ENCODE measurements at regions not wholly inside any gene's neighbourhood (a gene's known extent, or its start where the extent isn't known, plus 50 kb on each side); places are given as distances from the start of the nearest gene placed in this dataset.

GRCh38 chr7:131011976-131012375 is 278.0 kb upstream of the KLF14 start:
- Mint-ChIP-seq H3K9me3 (ENCODE audit: unreplicated experiment) (no peaks in the 10 kb centered on the region), H3K27ac (ENCODE audit: unreplicated experiment) (no peak overlapping the region), H3K4me3 (ENCODE audit: unreplicated experiment) (no peak overlapping the region), H3K4me1 (ENCODE audit: low read depth, unreplicated experiment) (no peaks in the 10 kb centered on the region), H3K27me3 (ENCODE audit: insufficient read depth, unreplicated experiment) (no peaks in the 10 kb centered on the region), H3K36me3 (ENCODE audit: insufficient read depth, unreplicated experiment) (no peaks in the 10 kb centered on the region)
- no peak for TF ChIP-seq CTCF (IDR thresholded peaks at IDR 0.05; ENCODE audit: insufficient read depth in 1 of 2, low read depth in 1 of 2, low read length in 1 of 2, severe bottlenecking in 1 of 2, unreplicated experiment in 1 of 2)
- Histone ChIP-seq H3K36me3 (ENCODE audit: control insufficient read depth, insufficient read depth, low read length) (no peaks in the 10 kb centered on the region), H3K4me1 (peaks cover 12% of the 10 kb centered on the region; the same call in 1 of the 2 replicates), H3K4me3 (ENCODE audit: low read depth, low read length) (no peak overlapping the region), H3K27me3 (replicated peaks; ENCODE audit: control insufficient read depth, insufficient read depth, low read length) (no peaks in the 10 kb centered on the region), H3K9me3 (no peaks in the 10 kb centered on the region)
- POLR2A ChIA-PET, result no interaction called here
- no peak for DNase-seq
- CTCF ChIA-PET, result no interaction called here
- BruUV-seq (replicated peaks), result no TSS peak
- intact Hi-C loops (cut with micrococcal nuclease; ENCODE audit: unreplicated experiment), result no loop called here

- Mint-ChIP-seq H3K4me3 (ENCODE audit: unreplicated experiment) (no peak overlapping the region), H3K27ac (ENCODE audit: unreplicated experiment) (no peak overlapping the region), H3K36me3 (ENCODE audit: insufficient read depth, unreplicated experiment) (no peaks in the 10 kb centered on the region), H3K9me3 (ENCODE audit: unreplicated experiment) (no peaks in the 10 kb centered on the region), H3K27me3 (ENCODE audit: insufficient read depth, unreplicated experiment) (no peaks in the 10 kb centered on the region), H3K4me1 (ENCODE audit: low read depth, unreplicated experiment) (no peaks in the 10 kb centered on the region)
- no peak for TF ChIP-seq CTCF (IDR thresholded peaks at IDR 0.05; ENCODE audit: insufficient read depth in 1 of 2, low read depth in 1 of 2, low read length in 1 of 2, severe bottlenecking in 1 of 2, unreplicated experiment in 1 of 2)
- Histone ChIP-seq H3K4me1 (peaks cover 6% of the 10 kb centered on the region; the same call in 1 of the 2 replicates), H3K9me3 (no peaks in the 10 kb centered on the region), H3K27me3 (replicated peaks; ENCODE audit: control insufficient read depth, insufficient read depth, low read length) (no peaks in the 10 kb centered on the region), H3K4me3 (ENCODE audit: low read depth, low read length) (no peak overlapping the region), H3K36me3 (ENCODE audit: control insufficient read depth, insufficient read depth, low read length) (no peaks in the 10 kb centered on the region)
- ChIA-PET CTCF (no interaction called here), POLR2A (no interaction called here)
- DNase-seq, result no peak
- intact Hi-C loops (cut with micrococcal nuclease; ENCODE audit: unreplicated experiment), result no loop called here
- no TSS peak for BruUV-seq (replicated peaks)
Observed at GRCh38 chr7:131012477-131013031, 278.5 kb upstream of the KLF14 start.

- Histone ChIP-seq H3K4me3 (ENCODE audit: low read depth, low read length) (no peak overlapping the region), H3K27me3 (replicated peaks; ENCODE audit: control insufficient read depth, insufficient read depth, low read length) (no peaks in the 10 kb centered on the region), H3K36me3 (ENCODE audit: control insufficient read depth, insufficient read depth, low read length) (no peaks in the 10 kb centered on the region), H3K9me3 (no peaks in the 10 kb centered on the region), H3K4me1 (peaks cover 4% of the 10 kb centered on the region; the same call in 1 of the 2 replicates)
- Mint-ChIP-seq H3K9me3 (ENCODE audit: unreplicated experiment) (no peaks in the 10 kb centered on the region), H3K4me1 (ENCODE audit: low read depth, unreplicated experiment) (no peaks in the 10 kb centered on the region), H3K27me3 (ENCODE audit: insufficient read depth, unreplicated experiment) (no peaks in the 10 kb centered on the region), H3K4me3 (ENCODE audit: unreplicated experiment) (no peak overlapping the region), H3K27ac (ENCODE audit: unreplicated experiment) (no peak overlapping the region), H3K36me3 (ENCODE audit: insufficient read depth, unreplicated experiment) (no peaks in the 10 kb centered on the region)
- intact Hi-C loops (cut with micrococcal nuclease; ENCODE audit: unreplicated experiment), result no loop called here
- ChIA-PET CTCF (interaction anchor here (0.6 kb wide), 1 partner anchor 210 kb away, joined by 3 read pairs; no protein-coding TSS in a partner anchor), POLR2A (no interaction called here)
- no peak for TF ChIP-seq CTCF (IDR thresholded peaks at IDR 0.05; ENCODE audit: insufficient read depth in 1 of 2, low read depth in 1 of 2, low read length in 1 of 2, severe bottlenecking in 1 of 2, unreplicated experiment in 1 of 2)
- BruUV-seq (replicated peaks), result no TSS peak
- DNase-seq, result no peak
Observed at GRCh38 chr7:131013716-131014115, 279.7 kb upstream of the KLF14 start.
